IMR-90 (cell line): ENCODE measurements at regions not wholly inside any gene's neighbourhood (a gene's known extent, or its start where the extent isn't known, plus 50 kb on each side); places are given as distances from the start of the nearest gene placed in this dataset.

Experiments
- CTCF ChIP-seq: conservative IDR thresholded peaks from 2 replicates; pipeline ENCODE4 v1.5.1; 2012; ENCODE audit warnings: mild to moderate bottlenecking, low read depth, low read length, improper control_type of control experiment
- ELK1 ChIP-seq: fragments of 150-350 bp; IDR thresholded peaks from 2 replicates; pipeline ENCODE4 v1.6.1; 2016; ENCODE audit warnings: low read depth, mild to moderate bottlenecking, low read length, moderate library complexity, borderline replicate concordance
- FOS ChIP-seq: fragments of 150-350 bp; IDR thresholded peaks from 2 replicates; pipeline ENCODE4 v1.6.1; 2016; ENCODE audit warnings: low read depth, low read length
- MAFK ChIP-seq: IDR thresholded peaks from 2 replicates; pipeline ENCODE4 v1.6.1; 2012; ENCODE audit warnings: low read depth, low read length, improper control_type of control experiment
- MAZ ChIP-seq: IDR thresholded peaks from 2 replicates; pipeline ENCODE4 v1.6.1; 2012; ENCODE audit warnings: low read depth, mild to moderate bottlenecking, low read length, improper control_type of control experiment, moderate library complexity, borderline replicate concordance
- MXI1 ChIP-seq: IDR thresholded peaks from 2 replicates; pipeline ENCODE4 v1.6.1; 2012; ENCODE audit warnings: low read depth, mild to moderate bottlenecking, low read length, moderate library complexity, borderline replicate concordance
- POLR2A ChIP-seq: IDR thresholded peaks from 2 replicates; pipeline ENCODE4 v1.6.1; 2012; ENCODE audit warnings: mild to moderate bottlenecking, low read depth, low read length
- RCOR1 ChIP-seq: IDR thresholded peaks from 2 replicates; pipeline ENCODE4 v1.6.1; 2012; ENCODE audit warnings: mild to moderate bottlenecking, low read length, improper control_type of control experiment; ENCODE audit not compliant: insufficient replicate concordance
- RFX5 ChIP-seq: IDR thresholded peaks from 2 replicates; pipeline ENCODE4 v1.8.0; 2012; ENCODE audit warnings: low read depth, mild to moderate bottlenecking, low read length, moderate library complexity
- SMC3 ChIP-seq: fragments of 150-350 bp; IDR thresholded peaks from 2 replicates; pipeline ENCODE4 v1.6.1; 2016; ENCODE audit warnings: low read depth, mild to moderate bottlenecking, antibody characterized with exemption, low read length, moderate library complexity
- USF2 ChIP-seq: fragments of 150-350 bp; IDR thresholded peaks from 2 replicates; pipeline ENCODE4 v1.6.1; 2017; ENCODE audit warnings: mild to moderate bottlenecking, antibody characterized with exemption, low read length, low read depth

- TF ChIP-seq CTCF (no peak), SMC3 (no peak), MAFK (no peak), POLR2A (no peak), RFX5 (no peak), FOS (no peak), MXI1 (no peak), MAZ (no peak), ELK1 (no peak), RCOR1 (no peak), USF2 (no peak)
Measured at GRCh38 chr2:12282780-12283695, 433.7 kb upstream of the TRIB2 start.
